ENCODE measurements at regions not wholly inside any gene's neighbourhood (a gene's known extent, or its start where the extent isn't known, plus 50 kb on each side); places are given as distances from the start of the nearest gene placed in this dataset.

DNA sequence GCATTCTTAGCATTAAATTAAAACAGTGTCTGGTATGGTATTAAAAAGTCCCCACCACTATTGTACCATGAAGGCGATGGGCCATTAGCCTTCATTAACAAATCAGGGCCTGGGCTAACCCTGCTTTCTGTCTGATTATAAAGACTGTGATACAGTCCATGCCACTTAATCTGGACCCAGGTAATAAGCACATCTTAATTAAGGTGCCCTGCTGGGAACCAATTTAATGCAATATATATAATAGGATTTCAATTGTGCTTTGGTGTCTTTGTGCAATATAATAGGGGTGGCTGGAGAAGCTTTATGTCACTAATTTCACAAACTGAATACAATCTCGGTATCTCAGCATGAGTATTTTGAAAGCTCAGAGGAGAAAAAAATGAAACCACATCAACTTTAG, 64.4 kb upstream of the CDH8 start:
- no peak for DNase-seq

DNA sequence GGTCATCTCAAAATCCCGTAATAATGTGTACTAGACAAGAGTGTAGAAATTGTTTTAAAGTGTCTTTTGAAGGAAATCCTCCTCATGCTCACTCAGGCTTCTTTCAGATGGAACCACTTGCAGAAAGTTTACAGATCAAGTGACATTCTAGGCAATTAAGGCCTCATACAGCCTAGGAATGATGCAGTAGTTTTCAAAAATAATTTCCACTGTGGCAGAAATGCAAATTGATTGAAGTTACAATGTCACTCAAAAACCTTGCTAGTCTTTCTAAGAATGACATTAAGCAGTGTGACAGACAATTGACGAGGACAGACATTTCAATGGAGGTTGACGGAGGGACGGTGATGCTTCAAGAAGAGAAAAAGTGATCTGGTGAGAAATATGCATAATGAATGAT, 53.5 kb upstream of the CDH8 start:
- DNase-seq = no peak

DNA sequence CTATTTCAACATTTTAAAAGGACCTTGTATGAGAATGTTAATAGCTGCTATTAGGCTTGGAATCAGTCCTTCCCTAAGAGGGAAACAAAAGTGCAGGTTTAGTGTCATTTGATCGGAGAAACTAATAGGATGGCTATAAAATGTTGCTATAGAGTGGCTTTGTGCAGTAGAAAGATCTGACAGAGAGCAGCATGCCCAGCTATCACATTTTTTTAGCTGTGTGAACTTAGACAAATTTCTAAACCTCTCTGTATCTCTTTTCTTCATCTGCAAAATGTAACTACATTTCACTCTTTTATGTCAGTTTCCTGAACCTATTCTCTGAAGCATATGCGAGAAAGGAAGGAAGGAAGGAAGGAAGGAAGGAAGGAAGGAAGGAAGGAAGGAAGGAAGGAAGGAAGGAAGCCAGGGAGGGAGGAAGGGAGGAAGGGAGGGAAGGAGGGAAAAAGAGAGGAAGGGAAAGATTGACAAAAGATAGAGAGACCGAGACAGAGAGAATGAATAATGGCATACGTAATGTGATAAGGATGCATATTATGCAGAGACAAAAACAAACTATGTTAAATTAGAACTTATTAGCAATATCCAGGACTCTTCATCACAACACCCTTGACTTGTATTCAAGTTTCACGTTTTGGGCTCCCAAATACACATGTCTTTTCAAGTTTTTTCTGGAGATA, 52.6 kb upstream of the CDH8 start:
- no peak for DNase-seq

Data from stimulated activated CD4-positive, alpha-beta T cell treated with anti-CD3 and anti-CD28 coated beads, Interleukin-4, amount 100 ng/mL, for 4 hours (primary cell).